IMR-90 (cell line): ENCODE measurements at regions not wholly inside any gene's neighbourhood (a gene's known extent, or its start where the extent isn't known, plus 50 kb on each side); places are given as distances from the start of the nearest gene placed in this dataset.

Source experiments
- ATAC-seq: fragments of 200-7000 bp; cut with Tn5 transposase; 2 replicates; pipeline ENCODE4 v1.9.1; 2020; ENCODE audit warnings: low read depth, mild to moderate bottlenecking, moderate library complexity
- BruUV-seq: library from RNA; stranded (reverse); fragments of 400-500 nt; replicated peaks from 2 replicates; lab custom pipeline; 2021; lab: Mats Ljungman, UMichigan
- CTCF ChIA-PET: fragments of 300-600 bp; formaldehyde crosslinking; extraction: SDS; loops from one replicate; lab custom pipeline; 2021; ENCODE audit warnings: antibody characterized with exemption; lab: Yijun Ruan, JAX
- POLR2A ChIA-PET: fragments of 300-600 bp; sonication (Branson Sonifier 250); formaldehyde crosslinking; loops from one replicate; lab custom pipeline; 2022; ENCODE audit warnings: antibody characterized with exemption; ENCODE audit not compliant: unreplicated experiment; lab: Charles Lee
- DNase-seq: peaks from one replicate; pipeline ENCODE4 v3.0.0; 2013
- H2AFZ ChIP-seq: replicated peaks from 2 replicates; pipeline ENCODE3; 2013; ENCODE audit warnings: low read length, mild to moderate bottlenecking; ENCODE audit not compliant: poor library complexity
- H2AK5ac ChIP-seq: 2 replicates; pipeline ENCODE4 v1.6.1; 2013; ENCODE audit warnings: low read depth, low read length, inconsistent platforms
- H2AK9ac ChIP-seq: replicated peaks from 2 replicates; pipeline ENCODE3; 2013; ENCODE audit warnings: mild to moderate bottlenecking, low read depth, low read length, moderate library complexity; ENCODE audit not compliant: poor library complexity
- H2BK120ac ChIP-seq: 2 replicates; pipeline ENCODE4 v1.6.1; 2013; ENCODE audit warnings: low read depth, low read length, inconsistent platforms
- H2BK15ac ChIP-seq: 3 replicates; pipeline ENCODE4 v1.6.1; 2013; ENCODE audit warnings: low read depth, low read length, inconsistent platforms
- H2BK20ac ChIP-seq: 2 replicates; pipeline ENCODE4 v1.6.1; 2013; ENCODE audit warnings: low read depth, mild to moderate bottlenecking, inconsistent platforms, low read length, moderate library complexity
- H2BK5ac ChIP-seq: 2 replicates; pipeline ENCODE4 v1.6.1; 2013; ENCODE audit warnings: mild to moderate bottlenecking, low read depth, low read length, inconsistent platforms; ENCODE audit not compliant: poor library complexity, severe bottlenecking
- H3K14ac ChIP-seq: replicated peaks from 2 replicates; pipeline ENCODE4 v1.6.1; 2013; ENCODE audit warnings: low read depth, low read length, inconsistent platforms
- H3K18ac ChIP-seq: 2 replicates; pipeline ENCODE4 v1.6.1; 2013; ENCODE audit warnings: low read depth, low read length, control low read depth
- H3K23ac ChIP-seq: 2 replicates; pipeline ENCODE4 v1.6.1; 2013; ENCODE audit warnings: low read depth, low read length, inconsistent platforms
- H3K27ac ChIP-seq: 2 replicates; pipeline ENCODE4 v1.5.1; 2013; ENCODE audit warnings: mild to moderate bottlenecking, control low read depth, low read length; ENCODE audit not compliant: insufficient read depth
- H3K27me3 ChIP-seq: 2 replicates; pipeline ENCODE4 v1.6.1; 2013; ENCODE audit warnings: low read length; ENCODE audit not compliant: control insufficient read depth, insufficient read depth
- H3K36me3 ChIP-seq: 2 replicates; pipeline ENCODE4 v1.6.1; 2013; ENCODE audit warnings: low read length, mixed read lengths; ENCODE audit not compliant: control insufficient read depth, insufficient read depth
- H3K4ac ChIP-seq: 2 replicates; pipeline ENCODE4 v1.6.1; 2013; ENCODE audit warnings: low read depth, low read length, inconsistent platforms
- H3K4me1 ChIP-seq: 2 replicates; pipeline ENCODE4 v1.6.1; 2013; ENCODE audit warnings: low read length, mixed read lengths; ENCODE audit not compliant: control insufficient read depth, insufficient read depth
- H3K4me2 ChIP-seq: 2 replicates; pipeline ENCODE4 v1.6.1; 2013; ENCODE audit warnings: low read depth, mild to moderate bottlenecking, control low read depth, low read length, moderate library complexity
- H3K4me3 ChIP-seq: 2 replicates; pipeline ENCODE4 v1.5.1; 2013; ENCODE audit warnings: low read depth, mild to moderate bottlenecking, control low read depth, low read length, moderate library complexity; ENCODE audit not compliant: insufficient read depth
- H3K56ac ChIP-seq: 2 replicates; pipeline ENCODE4 v1.6.1; 2013; ENCODE audit warnings: low read length, inconsistent platforms; ENCODE audit not compliant: insufficient read depth; ENCODE audit errors: extremely low read depth
- H3K79me1 ChIP-seq, 2 experiments: 2 replicates each; pipeline ENCODE4 v1.6.1; 2013; ENCODE audit warnings: low read length in 2 of 2, inconsistent platforms in 1 of 2, low read depth in 1 of 2
- H3K9ac ChIP-seq: 2 replicates; pipeline ENCODE4 v1.6.1; 2013; ENCODE audit warnings: low read depth, low read length, control low read depth
- H3K9me1 ChIP-seq: 2 replicates; pipeline ENCODE4 v1.6.1; 2013; ENCODE audit warnings: low read length, inconsistent platforms; ENCODE audit not compliant: insufficient read depth
- H3K9me3 ChIP-seq: 2 replicates; pipeline ENCODE4 v1.6.1; 2013; ENCODE audit warnings: low read length; ENCODE audit not compliant: control insufficient read depth, insufficient read depth
- H4K20me1 ChIP-seq: 2 replicates; pipeline ENCODE4 v1.6.1; 2013; ENCODE audit warnings: low read length, inconsistent platforms; ENCODE audit not compliant: insufficient read depth
- H4K5ac ChIP-seq: 2 replicates; pipeline ENCODE4 v1.6.1; 2013; ENCODE audit warnings: mild to moderate bottlenecking, low read depth, low read length, control low read depth
- H4K8ac ChIP-seq, 2 experiments: 2 replicates each; pipeline ENCODE4 v1.6.1; 2013; ENCODE audit warnings: low read depth in 2 of 2, low read length in 2 of 2, control low read depth in 1 of 2, inconsistent platforms in 1 of 2
- H4K91ac ChIP-seq: 2 replicates; pipeline ENCODE4 v1.6.1; 2013; ENCODE audit warnings: low read depth, low read length, inconsistent platforms; ENCODE audit not compliant: insufficient read depth
- BHLHE40 ChIP-seq: fragments of 150-350 bp; IDR thresholded peaks from 2 replicates; pipeline ENCODE4 v1.6.1; 2016; ENCODE audit warnings: mild to moderate bottlenecking, low read depth, low read length
- CEBPB ChIP-seq: IDR thresholded peaks from 2 replicates; pipeline ENCODE4 v1.6.1; 2012; ENCODE audit warnings: low read depth, low read length, improper control_type of control experiment
- CHD1 ChIP-seq: IDR thresholded peaks from 2 replicates; pipeline ENCODE4 v1.6.1; 2012; ENCODE audit warnings: low read depth, low read length, improper control_type of control experiment
- CTCF ChIP-seq: conservative IDR thresholded peaks from 2 replicates; pipeline ENCODE4 v1.5.1; 2012; ENCODE audit warnings: mild to moderate bottlenecking, low read depth, low read length, improper control_type of control experiment
- FOS ChIP-seq: fragments of 150-350 bp; IDR thresholded peaks from 2 replicates; pipeline ENCODE4 v1.6.1; 2016; ENCODE audit warnings: low read depth, low read length
- MAFK ChIP-seq: IDR thresholded peaks from 2 replicates; pipeline ENCODE4 v1.6.1; 2012; ENCODE audit warnings: low read depth, low read length, improper control_type of control experiment
- POLR2A ChIP-seq: IDR thresholded peaks from 2 replicates; pipeline ENCODE4 v1.6.1; 2012; ENCODE audit warnings: mild to moderate bottlenecking, low read depth, low read length
- RAD21 ChIP-seq: IDR thresholded peaks from 2 replicates; pipeline ENCODE4 v1.6.1; 2012; ENCODE audit warnings: low read length, improper control_type of control experiment
- dilution Hi-C: fragments of 300-500 bp; cut with HindIII; formaldehyde crosslinking; loops from one replicate; pipeline ENCODE4 v1.14.3; 2018; ENCODE audit warnings: low sequenced_read_pairs; ENCODE audit not compliant: unreplicated experiment
- in situ Hi-C: fragments of 300-500 bp; cut with MboI; formaldehyde crosslinking; loops from 3 replicates; pipeline ENCODE4 v1.14.3; 2019; ENCODE audit warnings: low sequenced_read_pairs, inconsistent platforms, mixed read lengths
- intact Hi-C: fragments of 100-400 bp; cut with micrococcal nuclease; formaldehyde crosslinking; loops from 2 replicates; pipeline ENCODE4 v1.10.0; 2022

GRCh38 chr6:141491684-141492083 lies 641.0 kb upstream of the GJE1 start:
- Histone ChIP-seq H3K27ac (no peak overlapping the region), H3K9ac (no peak overlapping the region), H2BK5ac (no peak overlapping the region), H3K4me1 (peaks cover 4% of the 10 kb centered on the region; the same call in 1 of the 2 replicates), H2AK9ac (no peak overlapping the region), H3K4me3 (no peak overlapping the region), H3K36me3 (no peaks in the 10 kb centered on the region), H4K91ac (no peak overlapping the region), H3K14ac (no peak overlapping the region), H3K79me1 (no peaks in the 10 kb centered on the region), H2BK120ac (no peak overlapping the region), H4K8ac (no peak overlapping the region), H4K20me1 (no peaks in the 10 kb centered on the region), H3K18ac (no peak overlapping the region), H3K4ac (no peak overlapping the region), H2AFZ (no peak overlapping the region), H3K56ac (no peak overlapping the region), H2BK20ac (no peak overlapping the region), H3K23ac (no peak overlapping the region), H4K5ac (no peak overlapping the region), H3K9me3 (no peaks in the 10 kb centered on the region), H2AK5ac (no peak overlapping the region), H3K27me3 (no peaks in the 10 kb centered on the region), H3K9me1 (no peaks in the 10 kb centered on the region; the same call in 1 of the 2 replicates), H2BK15ac (no peak overlapping the region), H3K4me2 (no peak overlapping the region)
- ChIA-PET CTCF (no interaction called here), POLR2A (no interaction called here)
- no TSS peak for BruUV-seq
- ATAC-seq (no peak), DNase-seq (no peak)
- in situ Hi-C loops, result no loop called here
- dilution Hi-C loops, result no loop called here
- TF ChIP-seq MAFK (no peak), FOS (no peak), POLR2A (no peak), CTCF (no peak), RAD21 (no peak), CEBPB (peak; percentile 61; the same call in 1 of the 2 replicates), BHLHE40 (no peak), CHD1 (no peak)
- intact Hi-C loops, result no loop called here
